Embryonic facial prominence (tissue), 1 donor: ENCODE measurements at regions not wholly inside any gene's neighbourhood (a gene's known extent, or its start where the extent isn't known, plus 50 kb on each side); places are given as distances from the start of the nearest gene placed in this dataset.

Source experiments
- DNase-seq: peaks from one replicate; pipeline ENCODE4 v3.0.0-alpha.2; 2016; ENCODE audit errors: extremely low spot score

DNA sequence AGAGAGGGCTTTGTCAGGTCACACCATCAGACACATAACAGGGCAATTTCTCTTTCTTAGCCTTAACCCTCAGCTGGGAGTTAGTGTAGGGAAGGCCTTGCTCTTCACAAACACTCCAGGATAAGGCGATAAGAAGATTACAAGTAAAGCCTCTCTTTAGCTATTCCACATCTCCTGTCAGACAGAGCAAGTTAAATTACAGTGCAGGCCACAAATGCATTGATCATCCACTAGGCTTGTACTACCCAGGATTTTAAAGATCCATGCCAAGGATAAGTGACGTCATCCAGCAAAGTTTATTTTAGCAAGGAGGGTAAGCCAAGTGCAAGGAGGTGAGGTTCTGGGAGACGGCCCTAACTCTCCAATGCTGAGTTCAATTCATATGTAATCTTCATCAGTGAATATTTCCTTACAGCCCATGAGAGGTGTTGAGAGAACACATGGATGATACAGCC, 890.6 kb upstream of the NR2F2 start:
- peak; percentile 9 for DNase-seq

DNA sequence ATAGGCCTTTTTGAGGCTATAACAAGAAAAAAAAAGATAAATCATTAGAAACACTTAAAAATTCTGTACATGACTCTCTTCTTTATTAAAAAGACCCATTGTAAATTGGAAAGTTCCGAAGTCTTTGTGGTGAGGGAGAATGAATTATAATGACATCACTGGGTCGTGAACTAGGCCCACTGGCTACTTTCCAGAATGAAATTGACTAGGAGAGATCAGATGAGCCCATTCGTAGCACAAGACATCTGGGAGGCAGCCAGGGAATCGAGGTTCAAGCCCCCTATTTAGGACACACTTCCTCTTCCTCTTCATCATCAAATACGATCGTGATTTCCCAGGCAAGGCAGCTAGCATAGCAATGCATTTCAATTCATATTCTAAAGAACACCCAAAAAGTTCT, 889.8 kb upstream of the NR2F2 start:
- no peak for DNase-seq

- DNase-seq, result no peak
Observed at GRCh38 chr15:95442107-95442719, 888.3 kb upstream of the NR2F2 start.

DNA sequence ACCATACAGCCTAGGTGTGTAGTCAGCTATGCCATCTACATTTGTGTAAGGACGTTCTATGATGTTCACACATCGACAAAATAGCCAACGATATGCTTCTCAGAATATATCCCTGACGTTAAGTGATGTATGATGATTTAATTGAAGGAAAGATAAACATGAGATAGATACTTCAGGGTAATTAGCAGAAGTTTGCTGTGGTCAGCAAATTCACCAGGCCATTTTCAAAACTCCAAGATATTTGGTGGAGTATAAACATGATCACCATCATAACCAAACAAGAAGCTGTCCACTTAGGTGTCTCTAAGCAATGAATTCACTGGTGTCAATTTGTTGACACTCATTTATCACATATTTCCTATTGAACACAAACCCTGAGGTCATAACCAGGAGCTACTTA, 885.6 kb upstream of the NR2F2 start:
- DNase-seq, result no peak

DNA sequence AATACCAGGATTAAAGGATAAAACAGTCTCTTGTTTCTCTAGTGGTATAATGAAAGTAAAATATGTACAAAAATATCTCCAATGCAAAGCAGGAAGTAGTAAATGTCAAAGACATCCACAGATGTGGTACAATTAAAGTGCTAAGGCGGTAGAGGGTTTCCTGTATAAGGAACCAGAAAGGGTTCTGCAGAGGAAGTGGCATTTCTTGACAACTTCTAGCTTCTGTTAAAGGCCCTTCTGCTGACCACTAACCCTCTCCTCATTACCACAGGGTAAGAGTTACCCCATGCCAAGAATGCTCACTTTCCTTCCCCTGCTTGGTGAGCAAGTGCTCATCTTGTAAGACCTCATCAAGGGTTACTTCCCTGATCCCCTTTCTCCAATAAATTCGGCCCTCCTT, 883.6 kb upstream of the NR2F2 start:
- DNase-seq, result no peak

- no peak for DNase-seq
Observed at GRCh38 chr15:95447486-95447885, 883.0 kb upstream of the NR2F2 start.

- DNase-seq, result no peak
Observed at GRCh38 chr15:95448531-95449229, 881.8 kb upstream of the NR2F2 start.

DNA sequence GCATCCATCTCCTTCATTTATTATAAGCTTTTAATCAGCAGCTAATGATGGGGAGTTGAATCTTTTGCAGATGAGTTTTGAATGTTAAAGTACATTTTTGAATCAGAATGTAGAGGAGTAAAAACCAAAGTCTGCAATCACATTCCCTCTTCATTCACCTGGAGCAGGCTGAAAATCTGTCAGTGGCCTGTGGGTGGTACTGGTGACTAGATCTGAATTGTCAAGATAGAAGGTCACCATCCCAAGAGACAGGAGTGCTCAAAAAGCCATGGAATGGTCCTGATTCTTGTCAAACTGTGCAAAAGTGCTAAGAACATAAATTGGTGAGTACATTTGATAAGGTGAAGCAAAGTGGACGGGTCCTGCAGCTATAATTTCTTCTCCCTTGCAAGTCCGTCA, 881.3 kb upstream of the NR2F2 start:
- DNase-seq, result no peak

- no peak for DNase-seq
Observed at GRCh38 chr15:95450413-95450812, 880.1 kb upstream of the NR2F2 start.

DNA sequence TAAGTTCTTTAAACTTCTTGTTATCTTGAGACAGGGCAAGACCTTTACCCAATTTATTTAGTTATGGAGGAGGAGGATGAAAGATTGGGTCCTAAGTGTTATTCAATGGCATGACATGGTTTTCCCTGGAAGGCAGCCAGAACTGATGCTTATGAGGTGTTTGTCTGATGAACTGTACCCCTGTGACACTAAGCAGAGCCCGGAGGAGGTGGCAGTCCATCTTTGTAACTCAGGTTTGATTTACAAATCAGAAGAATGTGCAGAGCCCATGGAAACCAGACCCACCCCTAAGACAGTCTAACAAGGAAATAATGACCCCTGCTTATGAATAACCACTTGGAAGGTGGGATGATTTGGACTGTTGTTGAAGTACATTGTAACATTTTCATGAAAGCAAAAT, 878.6 kb upstream of the NR2F2 start:
- no peak for DNase-seq

- DNase-seq, result no peak
Observed at GRCh38 chr15:95454403-95455262, 875.9 kb upstream of the NR2F2 start.

GRCh38 chr15:95457520-95457919, 873.0 kb upstream of the NR2F2 start:
- no peak for DNase-seq

DNA sequence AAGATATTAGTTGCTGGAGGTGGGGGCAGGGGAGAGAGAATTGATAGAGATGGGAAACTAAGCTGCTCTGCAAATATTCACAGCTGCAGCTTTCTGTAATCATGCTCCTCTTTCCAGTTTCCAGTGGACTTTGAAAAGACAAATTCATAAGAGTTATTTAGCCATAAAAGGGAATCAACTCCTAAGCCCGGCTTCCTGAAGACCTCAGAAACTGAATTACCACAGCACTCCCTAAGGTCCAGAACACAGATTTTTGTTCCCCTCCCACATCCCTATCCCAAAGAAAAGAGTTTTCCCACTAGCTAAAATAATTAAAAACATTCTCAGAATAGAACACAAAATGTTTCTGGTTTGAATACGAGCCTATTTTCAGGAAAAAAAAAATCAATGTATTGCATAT, 871.8 kb upstream of the NR2F2 start:
- DNase-seq, result no peak

DNA sequence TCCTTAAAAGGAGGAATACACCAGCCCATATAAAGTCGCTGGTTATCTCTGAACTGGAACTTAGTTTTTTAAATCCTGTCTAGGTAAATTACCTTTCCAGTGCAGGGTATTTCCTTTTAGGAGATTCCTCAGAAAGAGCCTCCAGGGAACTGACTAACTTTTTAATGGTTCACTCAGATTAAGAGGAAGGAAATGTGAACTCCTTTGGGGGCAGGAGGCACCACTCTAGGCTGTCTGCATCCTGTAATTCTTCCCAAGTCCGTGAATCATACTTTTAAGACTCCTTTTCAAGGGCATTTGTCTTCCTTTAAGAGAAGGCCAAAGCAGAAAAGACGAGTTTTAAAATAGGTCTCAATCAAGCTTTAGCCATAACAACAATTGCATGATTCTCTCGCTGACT, 871.2 kb upstream of the NR2F2 start:
- no peak for DNase-seq

- no peak for DNase-seq
Observed at GRCh38 chr15:95464509-95464908, 866.0 kb upstream of the NR2F2 start.

DNA sequence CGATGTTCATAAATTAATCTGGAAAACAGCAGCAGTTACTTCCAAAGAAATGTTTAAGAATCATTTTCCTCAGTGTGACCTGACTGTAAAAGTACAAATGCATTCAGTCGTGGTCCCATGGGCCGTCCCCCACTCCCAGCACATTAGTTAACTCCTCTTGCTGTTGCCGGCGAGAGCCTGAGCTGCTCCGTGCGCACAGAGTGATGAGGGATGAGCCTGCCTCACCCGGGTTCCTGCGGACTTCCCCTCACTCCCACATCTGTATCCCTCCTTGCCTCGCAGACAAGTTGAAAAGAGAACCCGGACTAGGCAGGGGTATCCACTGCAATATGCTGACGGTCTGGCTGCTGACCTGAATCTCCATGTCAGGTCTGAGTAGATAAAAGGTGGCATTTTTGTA, 861.7 kb upstream of the NR2F2 start:
- DNase-seq, result no peak

DNA sequence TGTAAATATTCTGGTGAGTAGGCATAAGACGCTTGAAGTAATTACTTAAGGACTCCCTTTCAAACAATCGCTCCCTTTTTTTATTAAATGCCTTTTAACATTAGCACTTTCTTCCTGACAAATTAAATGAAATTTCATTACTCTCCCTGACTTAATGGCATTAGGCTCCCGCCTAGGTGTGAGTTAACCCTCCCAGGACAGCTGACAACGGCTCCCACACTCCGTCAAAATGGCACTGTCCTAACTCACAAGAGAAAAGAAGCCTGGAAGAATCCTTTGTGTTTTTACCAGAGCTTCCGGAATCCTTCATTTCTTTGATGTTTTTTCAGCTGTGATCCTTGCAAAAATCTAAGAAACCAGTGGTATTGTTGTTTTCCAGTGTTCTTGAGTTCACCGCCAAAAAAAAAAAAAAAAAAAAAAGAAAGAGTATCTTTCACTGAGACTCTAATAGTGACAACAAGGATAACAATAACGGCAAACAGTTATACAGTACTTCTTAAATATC, 861.0 kb upstream of the NR2F2 start:
- no peak for DNase-seq

- no peak for DNase-seq
Observed at GRCh38 chr15:95470529-95470928, 860.0 kb upstream of the NR2F2 start.

GRCh38 chr15:95470997-95471689, 859.4 kb upstream of the NR2F2 start:
- DNase-seq, result no peak

DNA sequence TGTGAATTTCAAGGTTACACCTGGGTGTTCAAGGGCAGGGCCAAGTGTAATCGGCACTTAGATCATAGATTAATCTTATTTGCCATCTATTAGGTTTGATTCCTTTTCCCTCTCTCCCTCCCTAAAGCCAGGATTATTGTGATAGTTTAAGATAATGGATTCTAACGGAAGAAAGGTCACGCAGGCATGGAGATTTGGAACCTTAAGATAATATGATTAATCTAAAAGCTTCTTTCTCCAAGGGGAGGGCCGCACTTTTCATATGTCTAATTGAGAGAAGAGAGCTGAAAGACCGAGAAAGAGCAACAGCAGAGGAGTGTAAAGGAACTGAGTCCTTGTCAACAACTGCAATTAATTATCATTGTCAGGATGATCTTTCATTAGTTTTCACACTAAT, 858.8 kb upstream of the NR2F2 start:
- no peak for DNase-seq

GRCh38 chr15:95475067-95475466, 855.4 kb upstream of the NR2F2 start:
- no peak for DNase-seq

- DNase-seq, result no peak
Observed at GRCh38 chr15:95479308-95479707, 851.2 kb upstream of the NR2F2 start.
